GM21447 (cell line): ENCODE measurements at regions not wholly inside any gene's neighbourhood (a gene's known extent, or its start where the extent isn't known, plus 50 kb on each side); places are given as distances from the start of the nearest gene placed in this dataset.

ENCODE experiments used
- ATAC-seq: cut with Tn5 transposase; IDR thresholded peaks from one replicate; pipeline ENCODE4 v1.9.1; 2021; ENCODE audit not compliant: unreplicated experiment

GRCh38 chr11:35076201-35077100, 62.5 kb upstream of the CD44 start:
- no peak for ATAC-seq

GRCh38 chr11:35077709-35078469, 61.1 kb upstream of the CD44 start:
- peak; percentile 58 for ATAC-seq

- no peak for ATAC-seq
These were observed 60.6 kb upstream of the CD44 start for GRCh38 chr11:35078470-35078735.

DNA sequence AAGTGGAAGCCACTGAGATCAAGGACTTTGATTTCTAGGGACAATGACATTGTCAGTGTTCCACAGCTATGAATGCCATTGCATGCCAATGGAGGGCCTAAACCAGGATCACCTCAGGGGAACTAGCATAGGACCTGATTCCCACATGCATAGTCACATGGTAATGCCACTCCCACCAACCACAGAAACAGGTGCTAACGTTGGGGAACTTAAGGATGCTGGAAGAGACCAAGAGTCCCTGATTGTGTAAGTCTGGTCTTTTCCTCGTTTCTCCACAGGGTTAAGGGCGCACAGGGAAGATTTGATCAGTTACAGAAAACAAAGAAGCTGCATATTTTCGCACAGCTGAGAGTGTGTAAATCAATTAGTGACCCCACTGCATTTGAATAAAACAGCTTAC, 59.4 kb upstream of the CD44 start:
- ATAC-seq = no peak

DNA sequence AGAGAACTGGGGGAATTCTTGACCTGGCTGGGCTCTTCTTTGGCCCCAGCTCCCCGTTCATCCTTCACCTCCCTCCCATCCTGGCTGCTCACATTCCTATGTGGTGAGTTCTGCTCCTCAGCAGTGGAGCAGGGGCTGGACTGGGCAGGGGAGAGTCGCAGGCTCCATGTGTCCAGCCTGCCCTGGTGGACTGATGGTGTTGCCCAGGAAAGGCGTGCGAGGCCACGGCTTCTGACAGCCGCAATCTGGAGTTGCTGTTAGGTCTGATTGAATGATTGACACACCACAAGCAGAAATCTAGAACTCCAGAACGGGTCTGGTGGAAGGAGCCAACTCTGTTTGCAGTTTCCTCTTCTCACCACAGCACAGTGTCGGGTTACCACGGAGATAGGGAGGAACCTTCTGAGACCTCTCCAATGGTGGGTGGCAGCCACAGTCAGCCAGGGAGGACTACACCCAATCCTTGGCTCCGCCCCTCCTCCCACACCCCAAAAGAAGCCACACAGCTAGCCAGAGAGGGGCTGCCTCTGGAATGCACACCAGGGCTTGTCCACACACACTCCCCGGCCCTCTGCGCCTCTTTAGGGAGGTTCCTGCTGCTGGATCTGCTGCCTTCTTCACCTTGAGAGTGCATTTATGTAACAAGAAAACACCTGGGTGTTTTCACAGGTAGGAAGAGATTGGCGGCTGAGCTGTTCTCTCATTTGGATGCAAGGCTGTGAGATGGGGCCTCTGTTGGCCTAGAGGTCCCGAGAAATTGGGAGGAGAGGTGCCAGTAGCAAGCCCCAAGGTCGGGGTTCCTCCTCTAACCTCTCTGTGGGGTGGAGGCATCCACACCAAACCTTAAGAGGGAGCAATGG, 56.4 kb upstream of the CD44 start:
- ATAC-seq = peak; percentile 68

DNA sequence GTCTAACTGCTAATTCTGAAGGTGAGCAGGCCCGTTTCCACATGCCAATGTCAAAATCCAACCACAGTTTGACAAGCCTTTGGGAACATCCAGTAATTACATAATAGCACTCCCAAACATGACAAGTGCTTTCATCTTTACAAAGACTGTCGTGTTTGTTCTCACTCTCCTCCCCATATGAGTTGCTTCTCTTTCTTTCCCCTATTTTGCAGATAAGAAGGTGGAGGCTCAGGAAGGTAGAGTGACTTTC, 55.9 kb upstream of the CD44 start:
- ATAC-seq = no peak

DNA sequence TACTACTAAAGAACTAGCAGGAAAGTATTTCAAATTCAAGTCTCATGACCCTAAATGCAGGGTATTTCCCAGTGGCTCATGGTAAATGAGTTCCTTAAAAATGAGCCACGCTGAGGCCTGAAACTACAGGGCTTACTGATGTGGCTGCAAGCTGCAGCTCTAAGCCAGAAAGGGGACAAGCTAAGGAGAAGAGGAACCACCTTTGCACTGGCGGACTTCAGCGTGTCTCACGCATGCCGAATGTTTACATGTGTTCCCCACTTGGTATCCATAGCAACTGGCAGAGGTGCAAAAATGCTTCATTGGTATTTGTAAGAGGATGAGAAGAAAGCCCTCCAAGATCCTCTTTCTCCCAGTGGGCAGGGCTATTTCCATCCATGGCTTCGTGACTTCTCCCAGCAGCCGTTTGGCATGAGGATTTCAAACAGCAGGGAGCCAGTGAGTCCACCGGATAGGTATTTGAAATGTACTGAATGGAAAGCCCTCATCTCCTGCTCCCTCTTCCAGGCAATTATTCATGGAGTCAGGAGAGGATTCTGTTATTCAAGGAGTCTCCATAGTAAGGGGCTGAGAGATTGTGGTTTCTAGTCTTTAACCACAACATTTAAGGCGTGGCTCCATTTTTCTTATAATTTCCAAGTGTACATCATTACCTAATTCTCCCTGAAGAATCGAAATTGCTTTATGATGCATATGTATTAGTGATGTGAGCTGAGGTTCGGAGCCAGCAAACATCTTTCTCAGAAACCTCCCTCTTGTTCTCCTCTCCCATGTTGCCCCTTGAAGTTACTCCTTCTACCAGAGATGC, 55.3 kb upstream of the CD44 start:
- ATAC-seq = peak; percentile 62

DNA sequence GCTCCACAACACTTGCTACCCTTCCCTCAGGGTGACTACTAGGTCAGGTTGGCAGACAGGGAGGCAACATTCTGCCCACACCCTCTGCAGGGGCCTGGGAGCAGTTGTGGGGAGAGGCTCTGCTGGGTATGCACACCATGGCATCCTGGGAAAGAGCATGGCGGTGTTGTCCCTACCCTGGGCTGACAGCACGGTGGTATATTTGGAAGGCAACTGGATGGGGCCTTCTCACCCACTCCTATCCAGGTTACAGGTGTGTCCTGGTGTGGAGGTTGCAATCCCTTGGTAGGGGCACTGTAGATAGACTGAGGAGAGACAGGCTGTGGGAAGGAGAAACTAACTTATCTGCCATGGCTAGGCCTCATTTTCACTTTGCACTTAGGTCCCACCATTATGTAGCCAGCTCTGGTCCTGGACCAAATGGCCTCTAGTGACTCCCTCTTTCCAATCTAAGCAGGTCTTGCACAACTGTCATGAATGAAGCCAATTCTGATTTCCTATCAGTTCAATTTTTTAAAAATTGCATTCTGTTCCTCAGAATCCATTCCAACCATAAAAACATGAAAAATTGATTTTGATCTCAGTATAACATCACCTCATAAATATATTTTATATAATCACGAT, 54.0 kb upstream of the CD44 start:
- ATAC-seq = no peak

DNA sequence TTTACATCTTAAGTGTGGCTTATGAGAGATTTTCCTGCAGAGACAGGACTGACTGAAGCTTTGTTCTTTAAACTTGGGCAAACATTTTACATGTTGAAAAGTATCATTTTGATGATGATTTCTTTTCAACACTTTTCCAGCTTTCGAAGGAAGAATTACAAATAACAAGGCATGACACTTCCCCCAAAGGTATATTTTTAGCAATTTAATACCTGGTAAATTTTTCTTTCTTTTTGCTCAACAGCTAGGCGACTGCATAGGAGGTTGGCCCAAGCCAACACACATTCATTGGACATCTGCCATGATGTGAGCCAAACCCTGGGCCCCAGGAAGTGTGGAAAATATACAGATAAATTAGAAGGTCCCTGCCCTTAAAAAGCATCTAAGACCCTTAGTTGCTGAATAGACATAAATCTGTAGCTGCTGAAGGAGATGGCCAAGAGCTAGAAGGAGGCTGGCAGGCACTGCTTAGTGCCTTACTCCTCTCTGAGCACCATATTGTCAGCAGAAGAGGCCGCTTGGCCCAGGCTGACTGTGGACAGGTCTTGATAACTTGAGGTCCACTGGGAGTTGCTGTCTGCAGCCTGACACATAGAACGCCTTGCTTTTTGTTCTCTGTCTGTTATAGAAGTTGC, 53.3 kb upstream of the CD44 start:
- ATAC-seq = no peak

DNA sequence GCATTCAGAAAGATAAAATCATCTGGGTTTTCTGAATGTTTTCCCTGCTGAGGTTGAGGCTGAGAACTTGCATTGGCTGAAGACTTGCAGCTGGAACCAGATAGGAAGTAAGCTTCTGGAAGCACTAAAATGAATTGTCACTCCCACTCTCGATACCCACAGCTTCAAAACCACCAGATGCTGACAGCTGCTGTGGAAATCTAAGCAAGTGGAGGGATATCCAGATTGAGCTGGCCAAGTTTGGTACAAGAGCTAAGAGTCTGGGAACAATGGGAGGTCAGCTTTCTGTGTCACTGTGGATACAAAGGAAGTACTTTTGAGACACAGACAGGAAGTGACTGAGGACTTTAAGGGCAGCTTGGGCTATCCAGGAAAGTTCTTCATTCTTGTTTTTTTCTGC, 51.3 kb upstream of the CD44 start:
- ATAC-seq = no peak

DNA sequence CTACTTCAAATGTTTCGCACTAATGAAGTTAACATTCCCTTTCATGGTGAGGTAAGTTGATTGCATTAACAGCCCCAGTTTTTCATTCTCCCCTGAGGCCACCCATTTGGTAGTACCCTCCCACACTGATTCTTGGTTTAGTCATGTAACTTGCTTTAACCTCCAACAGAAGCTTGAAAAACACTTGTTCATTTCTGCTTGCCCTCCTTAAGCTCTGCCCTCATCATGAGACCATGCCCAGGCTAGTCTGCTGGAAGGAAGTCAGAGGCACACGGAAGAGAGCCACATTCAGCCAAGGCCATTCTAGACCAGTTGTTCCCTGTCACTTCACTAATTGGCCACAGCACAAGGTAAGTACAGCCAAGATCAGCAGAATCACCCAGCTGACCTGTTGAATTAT, 50.7 kb upstream of the CD44 start:
- no peak for ATAC-seq

DNA sequence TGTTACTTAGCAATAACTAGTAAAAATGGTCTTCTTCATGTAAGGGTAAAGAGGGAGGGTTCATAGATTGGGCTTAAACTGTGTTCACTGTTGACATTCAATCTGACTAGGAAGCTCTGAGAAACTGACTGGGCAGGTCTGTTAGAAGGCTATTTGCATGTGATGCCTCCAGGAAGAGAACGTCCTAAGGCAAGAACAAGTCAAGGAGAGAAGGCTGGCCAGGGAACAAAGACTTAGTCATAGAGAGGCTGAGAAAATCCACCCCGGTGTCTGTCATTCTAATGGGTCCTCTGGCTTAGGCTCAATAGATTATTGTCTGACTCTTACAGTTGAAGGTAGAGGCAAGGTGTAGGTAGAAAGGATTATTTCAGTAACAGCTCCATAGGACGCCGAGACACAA, 50.3 kb upstream of the CD44 start:
- ATAC-seq = no peak
